OCI-LY7 (cell line): ENCODE measurements at regions not wholly inside any gene's neighbourhood (a gene's known extent, or its start where the extent isn't known, plus 50 kb on each side); places are given as distances from the start of the nearest gene placed in this dataset.

Experiments used
- CTCF ChIP-seq: fragments of 200-600 bp; sonication (generic); conservative IDR thresholded peaks from 2 replicates; pipeline ENCODE4 v1.5.1; 2014; ENCODE audit warnings: mild to moderate bottlenecking, antibody characterized with exemption, low read length, moderate library complexity, mixed read lengths
- EZH2phosphoT487 ChIP-seq: fragments of 200-600 bp; sonication (generic); IDR thresholded peaks from 2 replicates; pipeline ENCODE4 v1.6.1; 2018; ENCODE audit warnings: low read depth, borderline replicate concordance, mild to moderate bottlenecking, mixed run types, antibody characterized with exemption, low read length, moderate library complexity, mixed read lengths

- TF ChIP-seq CTCF (no peak), EZH2phosphoT487 (no peak)
Measured at GRCh38 chr4:53919535-53919934, 144.9 kb downstream of the CHIC2 start.
